Transverse colon (tissue), 4 donors: ENCODE measurements at regions not wholly inside any gene's neighbourhood (a gene's known extent, or its start where the extent isn't known, plus 50 kb on each side); places are given as distances from the start of the nearest gene placed in this dataset.

ENCODE experiments used
- EP300 ChIP-seq: sonication (generic); formaldehyde crosslinking; IDR thresholded peaks from one replicate; pipeline ENCODE4 v1.6.1; 2017; ENCODE audit warnings: antibody characterized with exemption, low read depth
- POLR2A ChIP-seq: fragments of 450-650 bp; IDR thresholded peaks from one replicate; pipeline ENCODE4 v1.6.1; 2016; ENCODE audit warnings: antibody characterized with exemption, mild to moderate bottlenecking, moderate library complexity
- POLR2AphosphoS5 ChIP-seq, 3 donors: sonication (generic); formaldehyde crosslinking; IDR thresholded peaks; one replicate each; pipeline ENCODE4 v1.6.1; 2016; ENCODE audit warnings: antibody characterized with exemption in 3 of 3
- TF ChIP-seq, protein P1 (sequence below), 5 experiments: fragments of 200-600 bp in 3 of 5; fragments of 450-650 bp in 2 of 5; sonication (generic) in 3 of 5; IDR thresholded peaks; 1 replicate in 2 of 5; 2 replicates in 3 of 5; pipeline ENCODE4 v1.5.1; 2016 to 2017; ENCODE audit warnings: antibody characterized with exemption in 5 of 5, inconsistent platforms in 3 of 5, mild to moderate bottlenecking in 2 of 5, moderate library complexity in 1 of 5

DNA sequence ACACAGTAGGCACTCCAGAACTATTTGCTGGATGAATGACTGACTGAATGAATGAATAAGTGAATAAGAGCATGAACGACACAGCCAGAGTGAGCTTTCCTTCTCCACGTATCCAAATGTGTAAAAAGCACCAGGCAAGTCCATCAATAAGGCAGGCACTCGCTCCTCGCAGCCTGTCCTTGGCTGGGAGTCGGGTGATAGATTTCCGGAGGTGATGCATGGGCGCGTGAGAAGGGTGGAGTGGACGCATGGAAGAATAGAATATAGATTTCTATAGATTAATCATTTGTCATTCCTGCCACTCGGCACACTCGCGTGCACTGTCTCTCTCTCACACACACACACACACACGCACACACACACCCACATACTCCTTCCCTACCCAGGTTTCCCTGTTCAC lies 164.3 kb upstream of the ZC3H12A start:
- TF ChIP-seq, protein P1, sequence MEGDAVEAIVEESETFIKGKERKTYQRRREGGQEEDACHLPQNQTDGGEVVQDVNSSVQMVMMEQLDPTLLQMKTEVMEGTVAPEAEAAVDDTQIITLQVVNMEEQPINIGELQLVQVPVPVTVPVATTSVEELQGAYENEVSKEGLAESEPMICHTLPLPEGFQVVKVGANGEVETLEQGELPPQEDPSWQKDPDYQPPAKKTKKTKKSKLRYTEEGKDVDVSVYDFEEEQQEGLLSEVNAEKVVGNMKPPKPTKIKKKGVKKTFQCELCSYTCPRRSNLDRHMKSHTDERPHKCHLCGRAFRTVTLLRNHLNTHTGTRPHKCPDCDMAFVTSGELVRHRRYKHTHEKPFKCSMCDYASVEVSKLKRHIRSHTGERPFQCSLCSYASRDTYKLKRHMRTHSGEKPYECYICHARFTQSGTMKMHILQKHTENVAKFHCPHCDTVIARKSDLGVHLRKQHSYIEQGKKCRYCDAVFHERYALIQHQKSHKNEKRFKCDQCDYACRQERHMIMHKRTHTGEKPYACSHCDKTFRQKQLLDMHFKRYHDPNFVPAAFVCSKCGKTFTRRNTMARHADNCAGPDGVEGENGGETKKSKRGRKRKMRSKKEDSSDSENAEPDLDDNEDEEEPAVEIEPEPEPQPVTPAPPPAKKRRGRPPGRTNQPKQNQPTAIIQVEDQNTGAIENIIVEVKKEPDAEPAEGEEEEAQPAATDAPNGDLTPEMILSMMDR (IDR thresholded peaks at IDR 0.05), result no peak
- TF ChIP-seq EP300 (no peak), POLR2A (no peak), POLR2AphosphoS5 (IDR thresholded peaks at IDR 0.05) (no peak)
